GM12864 (cell line): ENCODE measurements at regions not wholly inside any gene's neighbourhood (a gene's known extent, or its start where the extent isn't known, plus 50 kb on each side); places are given as distances from the start of the nearest gene placed in this dataset.

Experiments used
- DNase-seq: peaks from one replicate; pipeline ENCODE4 v3.0.0-alpha.2; 2011; ENCODE audit warnings: low read depth
- H3K4me3 ChIP-seq: 2 replicates; pipeline ENCODE4 v1.5.1; 2011; ENCODE audit warnings: mild to moderate bottlenecking, low read depth, low read length, control low read depth
- TF ChIP-seq, protein P1 (sequence below): IDR thresholded peaks from 2 replicates; pipeline ENCODE4 v1.5.1; 2011; ENCODE audit warnings: low read depth, mild to moderate bottlenecking, moderate library complexity, low read length, control low read depth, inconsistent platforms; ENCODE audit errors: missing control alignments

DNA sequence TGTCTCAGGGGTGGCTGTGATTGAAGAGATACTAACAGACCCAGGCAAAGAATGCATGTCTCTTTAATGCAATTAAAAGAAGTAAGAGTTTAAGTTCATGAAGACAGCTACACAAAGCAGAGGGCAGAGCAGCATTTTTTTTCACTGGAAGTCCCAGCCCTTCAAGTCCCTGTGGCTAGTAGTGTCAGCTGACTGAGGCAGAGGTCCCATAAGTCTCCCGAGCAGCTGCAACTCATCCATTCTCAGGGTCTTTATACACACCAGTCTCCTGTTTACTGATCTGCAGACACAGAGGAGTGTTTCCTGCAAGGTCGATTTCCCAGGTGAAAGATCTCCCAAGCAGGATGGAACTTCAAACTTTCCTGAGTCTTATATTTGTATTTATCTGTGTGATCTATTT, 169.4 kb upstream of the GLRA1 start:
- DNase-seq: no peak
- no peak overlapping the region for H3K4me3 ChIP-seq
- TF ChIP-seq, protein P1, sequence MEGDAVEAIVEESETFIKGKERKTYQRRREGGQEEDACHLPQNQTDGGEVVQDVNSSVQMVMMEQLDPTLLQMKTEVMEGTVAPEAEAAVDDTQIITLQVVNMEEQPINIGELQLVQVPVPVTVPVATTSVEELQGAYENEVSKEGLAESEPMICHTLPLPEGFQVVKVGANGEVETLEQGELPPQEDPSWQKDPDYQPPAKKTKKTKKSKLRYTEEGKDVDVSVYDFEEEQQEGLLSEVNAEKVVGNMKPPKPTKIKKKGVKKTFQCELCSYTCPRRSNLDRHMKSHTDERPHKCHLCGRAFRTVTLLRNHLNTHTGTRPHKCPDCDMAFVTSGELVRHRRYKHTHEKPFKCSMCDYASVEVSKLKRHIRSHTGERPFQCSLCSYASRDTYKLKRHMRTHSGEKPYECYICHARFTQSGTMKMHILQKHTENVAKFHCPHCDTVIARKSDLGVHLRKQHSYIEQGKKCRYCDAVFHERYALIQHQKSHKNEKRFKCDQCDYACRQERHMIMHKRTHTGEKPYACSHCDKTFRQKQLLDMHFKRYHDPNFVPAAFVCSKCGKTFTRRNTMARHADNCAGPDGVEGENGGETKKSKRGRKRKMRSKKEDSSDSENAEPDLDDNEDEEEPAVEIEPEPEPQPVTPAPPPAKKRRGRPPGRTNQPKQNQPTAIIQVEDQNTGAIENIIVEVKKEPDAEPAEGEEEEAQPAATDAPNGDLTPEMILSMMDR: no peak

DNA sequence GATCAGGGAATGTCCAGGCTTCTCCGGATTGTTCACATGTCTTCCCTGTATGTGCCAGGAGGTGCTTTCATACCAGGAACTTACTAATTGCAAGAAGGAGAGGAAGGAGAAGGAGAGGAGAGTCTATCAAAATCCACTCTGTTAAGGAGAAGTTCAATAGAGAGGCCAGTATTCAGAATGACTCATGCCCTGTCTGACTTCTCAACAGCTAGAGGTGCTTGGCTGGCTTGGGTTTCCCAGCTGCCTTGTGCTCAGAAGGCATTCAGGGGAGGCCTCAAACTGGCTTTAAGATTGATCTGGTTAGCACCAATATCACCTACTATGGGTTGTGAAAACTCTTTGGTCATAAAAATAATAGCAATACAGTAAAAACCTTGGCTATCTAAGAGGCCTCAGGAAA, 167.9 kb upstream of the GLRA1 start:
- DNase-seq: no peak
- TF ChIP-seq, protein P1: no peak

DNA sequence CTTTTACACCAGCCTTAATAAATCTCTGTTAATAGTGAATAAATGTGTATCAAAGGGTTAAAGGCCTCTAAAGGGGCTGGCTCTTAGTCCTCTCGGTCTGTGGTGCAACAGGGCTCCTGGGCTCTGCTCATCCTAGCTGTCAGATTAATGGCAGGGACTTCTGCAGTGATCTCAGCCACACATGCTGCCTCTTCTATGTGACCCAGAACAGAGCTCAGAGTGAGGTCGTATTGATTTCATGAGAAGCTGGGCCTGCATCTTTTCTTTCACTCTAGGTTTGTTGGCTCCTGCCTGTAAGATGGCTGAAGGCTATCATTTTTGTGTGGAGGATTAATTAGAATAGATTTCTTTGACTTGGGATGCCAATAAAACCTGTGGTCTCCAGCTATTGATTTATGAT, 165.0 kb upstream of the GLRA1 start:
- H3K4me3 ChIP-seq: no peak overlapping the region
- DNase-seq: no peak
- TF ChIP-seq, protein P1: no peak

More for the DNA sequence above, 167.9 kb upstream of the GLRA1 start:
- H3K4me3 ChIP-seq: no peak overlapping the region

DNA sequence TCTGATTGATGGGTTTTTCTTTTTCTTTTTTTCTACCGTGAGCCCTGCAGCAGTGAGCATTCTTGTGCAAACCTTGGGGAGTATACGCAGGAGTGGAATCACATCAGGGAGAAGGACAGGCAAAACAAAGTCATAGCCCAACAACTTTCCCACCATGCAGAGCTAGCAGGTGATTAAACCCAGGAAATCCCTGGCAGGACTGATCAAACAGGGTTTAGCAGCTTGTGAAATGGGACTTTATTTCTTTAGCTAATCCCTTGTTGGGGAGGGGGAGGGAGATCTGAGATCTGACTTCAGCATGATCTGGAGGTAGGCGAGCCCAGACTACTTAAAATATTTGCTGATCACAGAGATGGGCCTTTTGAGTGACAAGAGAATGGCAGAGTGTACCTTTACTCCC, 162.0 kb upstream of the GLRA1 start:
- TF ChIP-seq, protein P1: no peak
- no peak overlapping the region for H3K4me3 ChIP-seq
- DNase-seq: no peak

DNA sequence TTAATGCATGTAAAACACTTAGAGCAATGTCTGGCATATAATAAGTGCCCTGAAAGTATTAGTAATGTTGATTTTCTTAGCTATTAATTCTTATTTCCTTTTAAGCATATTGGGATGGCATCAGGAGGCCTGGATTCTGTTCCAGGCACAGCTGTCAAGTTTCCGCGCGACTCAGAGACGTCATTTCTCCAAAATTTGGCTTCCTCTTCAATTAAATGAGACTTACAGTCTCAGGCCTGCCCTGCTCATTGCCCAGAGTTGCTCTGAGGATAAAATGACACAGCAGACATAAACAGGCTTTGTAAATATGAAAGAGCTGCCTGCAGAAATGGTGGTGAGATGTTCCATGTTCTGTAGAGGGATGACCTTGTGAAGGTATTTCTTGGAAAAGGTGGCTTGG, 159.8 kb upstream of the GLRA1 start:
- DNase-seq: no peak
- no peak overlapping the region for H3K4me3 ChIP-seq
- TF ChIP-seq, protein P1: no peak

DNA sequence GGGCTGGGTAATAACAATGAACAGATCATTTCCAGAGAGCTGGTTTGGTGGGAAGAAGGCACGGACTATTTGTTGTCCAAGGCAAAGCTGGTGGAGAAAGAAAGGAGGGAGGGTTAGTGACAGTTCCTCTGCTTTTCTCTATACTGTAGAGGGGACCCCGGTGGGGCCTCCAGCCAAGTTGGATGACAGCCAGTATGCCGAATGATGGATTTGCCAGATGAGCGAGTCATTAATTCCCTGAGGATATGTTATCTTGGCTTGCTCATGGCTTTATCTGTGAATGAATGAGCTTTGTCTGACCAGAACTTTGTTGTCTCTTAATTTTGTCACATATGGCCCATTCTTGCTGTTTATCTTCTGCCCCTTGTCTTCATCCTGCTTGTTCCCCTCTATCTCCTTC, 158.6 kb upstream of the GLRA1 start:
- no peak for DNase-seq
- H3K4me3 ChIP-seq: no peak overlapping the region
- TF ChIP-seq, protein P1: no peak

DNA sequence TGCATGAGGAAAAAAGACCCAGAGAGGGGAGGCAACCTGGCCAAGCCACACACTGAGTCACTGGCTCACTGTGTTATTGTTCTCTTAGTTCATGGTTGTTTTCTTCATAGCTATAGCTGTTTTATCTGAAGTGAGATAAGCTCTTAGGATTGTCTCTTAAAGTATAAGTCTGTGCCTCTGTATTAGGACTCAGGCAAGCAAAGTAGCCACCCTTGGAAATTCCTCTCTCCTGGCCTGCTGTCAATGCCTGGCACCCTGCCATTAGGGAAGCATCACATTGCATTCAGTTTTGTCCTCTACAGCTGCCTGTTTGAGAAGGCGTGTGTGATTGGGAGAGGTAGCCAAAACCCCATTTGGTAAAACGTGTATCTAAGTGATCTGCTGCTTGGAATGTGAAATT, 147.4 kb upstream of the GLRA1 start:
- TF ChIP-seq, protein P1: no peak
- DNase-seq: no peak
- no peak overlapping the region for H3K4me3 ChIP-seq
